Loucy (cell line): ENCODE measurements at regions not wholly inside any gene's neighbourhood (a gene's known extent, or its start where the extent isn't known, plus 50 kb on each side); places are given as distances from the start of the nearest gene placed in this dataset.

ENCODE experiments used
- H2AFZ ChIP-seq: fragments of 200-600 bp; sonication (generic); 2 replicates; pipeline ENCODE4 v1.6.0; 2016; ENCODE audit warnings: antibody characterized with exemption, mild to moderate bottlenecking, low read length, moderate library complexity
- H3F3A ChIP-seq: fragments of 200-600 bp; 2 replicates; pipeline ENCODE4 v1.6.0; 2016; ENCODE audit warnings: antibody characterized with exemption, low read depth, mild to moderate bottlenecking
- H3K27me3 ChIP-seq: fragments of 200-600 bp; sonication (generic); 2 replicates; pipeline ENCODE4 v1.6.1; 2014; ENCODE audit warnings: low read length, mild to moderate bottlenecking; ENCODE audit not compliant: insufficient read depth, poor library complexity, severe bottlenecking
- H3K36me3 ChIP-seq: fragments of 200-600 bp; sonication (generic); 2 replicates; pipeline ENCODE4 v1.6.1; 2016; ENCODE audit warnings: low read length; ENCODE audit not compliant: insufficient read depth
- H3K4me1 ChIP-seq: fragments of 200-600 bp; sonication (generic); 2 replicates; pipeline ENCODE4 v1.5.1; 2014; ENCODE audit warnings: low read length, mild to moderate bottlenecking; ENCODE audit not compliant: insufficient read depth, poor library complexity, severe bottlenecking
- H3K4me2 ChIP-seq: fragments of 200-600 bp; sonication (generic); 2 replicates; pipeline ENCODE4 v1.6.0; 2014; ENCODE audit warnings: antibody characterized with exemption, low read length, low read depth, mild to moderate bottlenecking; ENCODE audit not compliant: poor library complexity, severe bottlenecking
- H3K4me3 ChIP-seq: fragments of 200-600 bp; sonication (generic); 2 replicates; pipeline ENCODE4 v1.5.1; 2014; ENCODE audit warnings: low read length, mild to moderate bottlenecking, mixed read lengths; ENCODE audit not compliant: poor library complexity, severe bottlenecking
- H3K79me2 ChIP-seq: fragments of 200-600 bp; sonication (generic); 2 replicates; pipeline ENCODE4 v1.6.1; 2014; ENCODE audit warnings: low read length; ENCODE audit not compliant: insufficient read depth
- H3K9ac ChIP-seq: fragments of 200-600 bp; sonication (generic); 2 replicates; pipeline ENCODE4 v1.6.0; 2014; ENCODE audit warnings: mild to moderate bottlenecking, low read depth, low read length, moderate library complexity; ENCODE audit not compliant: poor library complexity, severe bottlenecking
- H3K9me2 ChIP-seq: fragments of 200-600 bp; sonication (generic); replicated peaks from 2 replicates; pipeline ENCODE4 v1.6.1; 2016; ENCODE audit warnings: low read depth, low read length, mixed read lengths
- H3K9me3 ChIP-seq: fragments of 200-600 bp; sonication (generic); 2 replicates; pipeline ENCODE4 v1.6.1; 2014; ENCODE audit warnings: mild to moderate bottlenecking, antibody characterized with exemption, low read length, low read depth; ENCODE audit not compliant: insufficient read depth
- H4K20me1 ChIP-seq: fragments of 200-600 bp; sonication (generic); 2 replicates; pipeline ENCODE4 v1.6.0; 2014; ENCODE audit warnings: antibody characterized with exemption, low read length, mild to moderate bottlenecking; ENCODE audit not compliant: insufficient read depth, poor library complexity, severe bottlenecking
- CTCF ChIP-seq: fragments of 200-600 bp; sonication (generic); conservative IDR thresholded peaks from 2 replicates; pipeline ENCODE4 v1.5.1; 2014; ENCODE audit warnings: mild to moderate bottlenecking, antibody characterized with exemption, low read length
- EZH2phosphoT487 ChIP-seq: fragments of 200-600 bp; IDR thresholded peaks from 2 replicates; pipeline ENCODE4 v1.6.1; 2018; ENCODE audit warnings: antibody characterized with exemption, mild to moderate bottlenecking, moderate library complexity, borderline replicate concordance

- H4K20me1 ChIP-seq: no peaks in the 10 kb centered on the region
- H3K4me2 ChIP-seq: no peak overlapping the region
- no peaks in the 10 kb centered on the region for H3F3A ChIP-seq
- H3K36me3 ChIP-seq: no peaks in the 10 kb centered on the region
- TF ChIP-seq EZH2phosphoT487 (no peak), CTCF (no peak)
- H3K4me1 ChIP-seq: no peaks in the 10 kb centered on the region
- no peaks in the 10 kb centered on the region for H3K9me2 ChIP-seq
- H3K9ac ChIP-seq: no peak overlapping the region
- no peak overlapping the region for H3K4me3 ChIP-seq
- no peaks in the 10 kb centered on the region for H3K79me2 ChIP-seq
- H2AFZ ChIP-seq: no peak overlapping the region
- H3K9me3 ChIP-seq: no peaks in the 10 kb centered on the region
- H3K27me3 ChIP-seq: no peaks in the 10 kb centered on the region
These were observed 369.1 kb downstream of the ZNF608 start for GRCh38 chr5:124377386-124377785.

GRCh38 chr5:124373883-124374282, 372.6 kb downstream of the ZNF608 start:
- Histone ChIP-seq H3K4me3 (no peak overlapping the region), H3K36me3 (no peaks in the 10 kb centered on the region), H3K4me1 (no peaks in the 10 kb centered on the region), H2AFZ (no peak overlapping the region), H3K4me2 (no peak overlapping the region), H3K9ac (no peak overlapping the region), H3K9me2 (no peaks in the 10 kb centered on the region), H3K27me3 (no peaks in the 10 kb centered on the region), H4K20me1 (no peaks in the 10 kb centered on the region), H3K79me2 (no peaks in the 10 kb centered on the region), H3K9me3 (no peaks in the 10 kb centered on the region), H3F3A (no peaks in the 10 kb centered on the region)
- TF ChIP-seq CTCF: no peak
- no peak for TF ChIP-seq EZH2phosphoT487

- Histone ChIP-seq H2AFZ (no peak overlapping the region), H3K9me2 (no peaks in the 10 kb centered on the region), H3K4me1 (no peaks in the 10 kb centered on the region), H3F3A (no peaks in the 10 kb centered on the region), H3K9me3 (no peaks in the 10 kb centered on the region), H3K4me2 (no peak overlapping the region), H3K27me3 (no peaks in the 10 kb centered on the region), H3K4me3 (no peak overlapping the region), H3K79me2 (no peaks in the 10 kb centered on the region), H3K36me3 (no peaks in the 10 kb centered on the region), H4K20me1 (no peaks in the 10 kb centered on the region), H3K9ac (no peak overlapping the region)
- TF ChIP-seq EZH2phosphoT487 (no peak), CTCF (no peak)
These were observed 374.0 kb downstream of the ZNF608 start for GRCh38 chr5:124372457-124372856.
